ENCODE measurements at regions not wholly inside any gene's neighbourhood (a gene's known extent, or its start where the extent isn't known, plus 50 kb on each side); places are given as distances from the start of the nearest gene placed in this dataset.
A peak's percentile ranks its signal among the peaks of the same experiment; 100 is the strongest.

GRCh38 chr6:112935402-112936078 lies 588.4 kb downstream of the RFPL4B start:
- Mint-ChIP-seq H3K9me3 (no peaks in the 10 kb centered on the region), H3K36me3 (ENCODE audit: low read depth) (no peaks in the 10 kb centered on the region), H3K4me1 (peaks cover 1% of the 10 kb centered on the region; the same call in 2 of the 3 replicates)

More at GRCh38 chr6:112935402-112936078, 588.4 kb downstream of the RFPL4B start:
- Histone ChIP-seq H3K9me2 (ENCODE audit: insufficient read depth) (no peaks in the 10 kb centered on the region), H3K4me3 (no peak overlapping the region), H3K27ac (ENCODE audit: low read depth) (no peak overlapping the region), H3K27me3 (ENCODE audit: insufficient read depth) (no peaks in the 10 kb centered on the region), H3F3A (replicated peaks; ENCODE audit: low read depth) (no peaks in the 10 kb centered on the region), H3K36me3 (ENCODE audit: insufficient read depth) (no peaks in the 10 kb centered on the region), H3K79me2 (replicated peaks; ENCODE audit: insufficient read depth) (no peaks in the 10 kb centered on the region), H2AFZ (0 out of 2 replicates have a peak overlapping the region, but pooled peaks have one; percentile 35), H3K4me2 (peak overlapping the region; percentile 53; the same call in 1 of the 2 replicates), H4K20me1 (replicated peaks; ENCODE audit: insufficient read depth) (no peaks in the 10 kb centered on the region), H3K4me1 (ENCODE audit: insufficient read depth) (peaks cover 9% of the 10 kb centered on the region)
- no peak for DNase-seq (ENCODE audit: low spot score)
- no peak for TF ChIP-seq POLR2AphosphoS5 (IDR thresholded peaks at IDR 0.05; ENCODE audit: low read depth)
- TF ChIP-seq, protein P1, sequence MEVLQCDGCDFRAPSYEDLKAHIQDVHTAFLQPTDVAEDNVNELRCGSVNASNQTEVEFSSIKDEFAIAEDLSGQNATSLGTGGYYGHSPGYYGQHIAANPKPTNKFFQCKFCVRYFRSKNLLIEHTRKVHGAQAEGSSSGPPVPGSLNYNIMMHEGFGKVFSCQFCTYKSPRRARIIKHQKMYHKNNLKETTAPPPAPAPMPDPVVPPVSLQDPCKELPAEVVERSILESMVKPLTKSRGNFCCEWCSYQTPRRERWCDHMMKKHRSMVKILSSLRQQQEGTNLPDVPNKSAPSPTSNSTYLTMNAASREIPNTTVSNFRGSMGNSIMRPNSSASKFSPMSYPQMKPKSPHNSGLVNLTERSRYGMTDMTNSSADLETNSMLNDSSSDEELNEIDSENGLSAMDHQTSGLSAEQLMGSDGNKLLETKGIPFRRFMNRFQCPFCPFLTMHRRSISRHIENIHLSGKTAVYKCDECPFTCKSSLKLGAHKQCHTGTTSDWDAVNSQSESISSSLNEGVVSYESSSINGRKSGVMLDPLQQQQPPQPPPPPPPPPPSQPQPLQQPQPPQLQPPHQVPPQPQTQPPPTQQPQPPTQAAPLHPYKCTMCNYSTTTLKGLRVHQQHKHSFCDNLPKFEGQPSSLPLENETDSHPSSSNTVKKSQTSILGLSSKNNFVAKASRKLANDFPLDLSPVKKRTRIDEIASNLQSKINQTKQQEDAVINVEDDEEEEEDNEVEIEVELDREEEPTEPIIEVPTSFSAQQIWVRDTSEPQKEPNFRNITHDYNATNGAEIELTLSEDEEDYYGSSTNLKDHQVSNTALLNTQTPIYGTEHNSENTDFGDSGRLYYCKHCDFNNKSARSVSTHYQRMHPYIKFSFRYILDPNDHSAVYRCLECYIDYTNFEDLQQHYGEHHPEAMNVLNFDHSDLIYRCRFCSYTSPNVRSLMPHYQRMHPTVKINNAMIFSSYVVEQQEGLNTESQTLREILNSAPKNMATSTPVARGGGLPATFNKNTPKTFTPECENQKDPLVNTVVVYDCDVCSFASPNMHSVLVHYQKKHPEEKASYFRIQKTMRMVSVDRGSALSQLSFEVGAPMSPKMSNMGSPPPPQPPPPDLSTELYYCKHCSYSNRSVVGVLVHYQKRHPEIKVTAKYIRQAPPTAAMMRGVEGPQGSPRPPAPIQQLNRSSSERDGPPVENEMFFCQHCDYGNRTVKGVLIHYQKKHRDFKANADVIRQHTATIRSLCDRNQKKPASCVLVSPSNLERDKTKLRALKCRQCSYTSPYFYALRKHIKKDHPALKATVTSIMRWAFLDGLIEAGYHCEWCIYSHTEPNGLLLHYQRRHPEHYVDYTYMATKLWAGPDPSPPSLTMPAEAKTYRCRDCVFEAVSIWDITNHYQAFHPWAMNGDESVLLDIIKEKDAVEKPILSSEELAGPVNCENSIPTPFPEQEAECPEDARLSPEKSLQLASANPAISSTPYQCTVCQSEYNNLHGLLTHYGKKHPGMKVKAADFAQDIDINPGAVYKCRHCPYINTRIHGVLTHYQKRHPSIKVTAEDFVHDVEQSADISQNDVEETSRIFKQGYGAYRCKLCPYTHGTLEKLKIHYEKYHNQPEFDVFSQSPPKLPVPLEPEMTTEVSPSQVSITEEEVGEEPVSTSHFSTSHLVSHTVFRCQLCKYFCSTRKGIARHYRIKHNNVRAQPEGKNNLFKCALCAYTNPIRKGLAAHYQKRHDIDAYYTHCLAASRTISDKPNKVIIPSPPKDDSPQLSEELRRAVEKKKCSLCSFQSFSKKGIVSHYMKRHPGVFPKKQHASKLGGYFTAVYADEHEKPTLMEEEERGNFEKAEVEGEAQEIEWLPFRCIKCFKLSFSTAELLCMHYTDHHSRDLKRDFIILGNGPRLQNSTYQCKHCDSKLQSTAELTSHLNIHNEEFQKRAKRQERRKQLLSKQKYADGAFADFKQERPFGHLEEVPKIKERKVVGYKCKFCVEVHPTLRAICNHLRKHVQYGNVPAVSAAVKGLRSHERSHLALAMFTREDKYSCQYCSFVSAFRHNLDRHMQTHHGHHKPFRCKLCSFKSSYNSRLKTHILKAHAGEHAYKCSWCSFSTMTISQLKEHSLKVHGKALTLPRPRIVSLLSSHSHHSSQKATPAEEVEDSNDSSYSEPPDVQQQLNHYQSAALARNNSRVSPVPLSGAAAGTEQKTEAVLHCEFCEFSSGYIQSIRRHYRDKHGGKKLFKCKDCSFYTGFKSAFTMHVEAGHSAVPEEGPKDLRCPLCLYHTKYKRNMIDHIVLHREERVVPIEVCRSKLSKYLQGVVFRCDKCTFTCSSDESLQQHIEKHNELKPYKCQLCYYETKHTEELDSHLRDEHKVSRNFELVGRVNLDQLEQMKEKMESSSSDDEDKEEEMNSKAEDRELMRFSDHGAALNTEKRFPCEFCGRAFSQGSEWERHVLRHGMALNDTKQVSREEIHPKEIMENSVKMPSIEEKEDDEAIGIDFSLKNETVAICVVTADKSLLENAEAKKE (CRISPR knock-in tag; IDR thresholded peaks at IDR 0.05) = no peak
- no peak for TF ChIP-seq NANOG (IDR thresholded peaks at IDR 0.05; ENCODE audit: borderline replicate concordance)
- no peak for TF ChIP-seq ETS1 (IDR thresholded peaks at IDR 0.05)
- TF ChIP-seq EZH2phosphoT487 (IDR thresholded peaks at IDR 0.05; ENCODE audit: unreplicated experiment) = no peak
- TF ChIP-seq JUNB (IDR thresholded peaks at IDR 0.05; ENCODE audit: unreplicated experiment) = no peak
- TF ChIP-seq, protein P2, sequence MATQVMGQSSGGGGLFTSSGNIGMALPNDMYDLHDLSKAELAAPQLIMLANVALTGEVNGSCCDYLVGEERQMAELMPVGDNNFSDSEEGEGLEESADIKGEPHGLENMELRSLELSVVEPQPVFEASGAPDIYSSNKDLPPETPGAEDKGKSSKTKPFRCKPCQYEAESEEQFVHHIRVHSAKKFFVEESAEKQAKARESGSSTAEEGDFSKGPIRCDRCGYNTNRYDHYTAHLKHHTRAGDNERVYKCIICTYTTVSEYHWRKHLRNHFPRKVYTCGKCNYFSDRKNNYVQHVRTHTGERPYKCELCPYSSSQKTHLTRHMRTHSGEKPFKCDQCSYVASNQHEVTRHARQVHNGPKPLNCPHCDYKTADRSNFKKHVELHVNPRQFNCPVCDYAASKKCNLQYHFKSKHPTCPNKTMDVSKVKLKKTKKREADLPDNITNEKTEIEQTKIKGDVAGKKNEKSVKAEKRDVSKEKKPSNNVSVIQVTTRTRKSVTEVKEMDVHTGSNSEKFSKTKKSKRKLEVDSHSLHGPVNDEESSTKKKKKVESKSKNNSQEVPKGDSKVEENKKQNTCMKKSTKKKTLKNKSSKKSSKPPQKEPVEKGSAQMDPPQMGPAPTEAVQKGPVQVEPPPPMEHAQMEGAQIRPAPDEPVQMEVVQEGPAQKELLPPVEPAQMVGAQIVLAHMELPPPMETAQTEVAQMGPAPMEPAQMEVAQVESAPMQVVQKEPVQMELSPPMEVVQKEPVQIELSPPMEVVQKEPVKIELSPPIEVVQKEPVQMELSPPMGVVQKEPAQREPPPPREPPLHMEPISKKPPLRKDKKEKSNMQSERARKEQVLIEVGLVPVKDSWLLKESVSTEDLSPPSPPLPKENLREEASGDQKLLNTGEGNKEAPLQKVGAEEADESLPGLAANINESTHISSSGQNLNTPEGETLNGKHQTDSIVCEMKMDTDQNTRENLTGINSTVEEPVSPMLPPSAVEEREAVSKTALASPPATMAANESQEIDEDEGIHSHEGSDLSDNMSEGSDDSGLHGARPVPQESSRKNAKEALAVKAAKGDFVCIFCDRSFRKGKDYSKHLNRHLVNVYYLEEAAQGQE (IDR thresholded peaks at IDR 0.05; ENCODE audit: unreplicated experiment) = no peak
- TF ChIP-seq CREB1 (CRISPR knock-in tag; IDR thresholded peaks at IDR 0.05; ENCODE audit: low read depth) = no peak
- no peak for TF ChIP-seq STAT1 (IDR thresholded peaks at IDR 0.05; ENCODE audit: unreplicated experiment)
- TF ChIP-seq EZH2 (IDR thresholded peaks at IDR 0.05; ENCODE audit: low read depth, unreplicated experiment) = no peak
- no peak for TF ChIP-seq CTCF (conservative IDR thresholded peaks at IDR 0.05; ENCODE audit: low read depth in 2 of 2)
- TF ChIP-seq ZNF331 (CRISPR knock-in tag; IDR thresholded peaks at IDR 0.05; ENCODE audit: low read depth) = no peak
- no peak for TF ChIP-seq ZNF114 (CRISPR knock-in tag; IDR thresholded peaks at IDR 0.05)
- no peak for ATAC-seq
- no peaks in the 10 kb centered on the region for H3K27me3 Mint-ChIP-seq (ENCODE audit: insufficient read depth, low read depth, poor library complexity)
- H3K4me3 Mint-ChIP-seq = no peak overlapping the region
- H3K27ac Mint-ChIP-seq = no peak overlapping the region
